DND-41 (cell line): ENCODE measurements at regions not wholly inside any gene's neighbourhood (a gene's known extent, or its start where the extent isn't known, plus 50 kb on each side); places are given as distances from the start of the nearest gene placed in this dataset.

Experiments
- ATAC-seq: fragments of 200-7000 bp; cut with Tn5 transposase; 3 replicates; pipeline ENCODE4 v1.9.1; 2021; ENCODE audit warnings: low read depth; ENCODE audit not compliant: insufficient read depth
- DNase-seq: peaks from one replicate; pipeline ENCODE4 v3.0.0-alpha.2; 2020
- H2AFZ ChIP-seq: 2 replicates; pipeline ENCODE4 v1.6.0; 2012; ENCODE audit warnings: low read depth, low read length
- H3K27ac ChIP-seq: 2 replicates; pipeline ENCODE4 v1.5.1; 2012; ENCODE audit warnings: low read length, inconsistent platforms
- H3K27me3 ChIP-seq: fragments of 200-600 bp; sonication (generic); 2 replicates; pipeline ENCODE4 v1.6.0; 2012; ENCODE audit warnings: low read length, mild to moderate bottlenecking, inconsistent platforms; ENCODE audit not compliant: insufficient read depth, poor library complexity
- H3K36me3 ChIP-seq: 2 replicates; pipeline ENCODE4 v1.5.1; 2012; ENCODE audit warnings: low read length, inconsistent platforms; ENCODE audit not compliant: insufficient read depth
- H3K4me1 ChIP-seq: 2 replicates; pipeline ENCODE4 v1.5.1; 2012; ENCODE audit warnings: mild to moderate bottlenecking, low read length; ENCODE audit not compliant: insufficient read depth
- H3K4me2 ChIP-seq: 2 replicates; pipeline ENCODE4 v1.6.0; 2012; ENCODE audit warnings: mild to moderate bottlenecking, moderate library complexity, low read length, inconsistent platforms; ENCODE audit not compliant: insufficient read depth
- H3K4me3 ChIP-seq, 2 experiments: fragments of 200-600 bp in 1 of 2; shearing (Covaris generic) in 1 of 2; 2 replicates each; pipeline ENCODE4 v1.5.1; 2012 to 2016; ENCODE audit warnings: inconsistent platforms in 2 of 2, low read length in 2 of 2, mild to moderate bottlenecking in 2 of 2, low read depth in 1 of 2, moderate library complexity in 1 of 2
- H3K79me2 ChIP-seq: 2 replicates; pipeline ENCODE4 v1.6.0; 2012; ENCODE audit warnings: low read length, inconsistent platforms; ENCODE audit not compliant: insufficient read depth
- H3K9ac ChIP-seq: 2 replicates; pipeline ENCODE4 v1.6.0; 2012; ENCODE audit warnings: low read depth, mild to moderate bottlenecking, inconsistent platforms, low read length, moderate library complexity
- H3K9me3 ChIP-seq: 2 replicates; pipeline ENCODE4 v1.5.1; 2012; ENCODE audit warnings: low read length, moderate library complexity, mild to moderate bottlenecking, inconsistent platforms; ENCODE audit not compliant: insufficient read depth, severe bottlenecking
- H4K20me1 ChIP-seq: 2 replicates; pipeline ENCODE4 v1.6.0; 2012; ENCODE audit warnings: low read length; ENCODE audit not compliant: insufficient read depth
- EZH2 ChIP-seq: IDR thresholded peaks from 3 replicates; pipeline ENCODE4 v1.6.1; 2012; ENCODE audit warnings: borderline replicate concordance, low read depth, mild to moderate bottlenecking, moderate library complexity, low read length, inconsistent platforms; ENCODE audit not compliant: severe bottlenecking
- TF ChIP-seq, protein P1 (sequence below): IDR thresholded peaks from 2 replicates; pipeline ENCODE4 v1.5.1; 2012; ENCODE audit warnings: borderline replicate concordance, low read length, moderate library complexity, mild to moderate bottlenecking; ENCODE audit not compliant: poor library complexity, severe bottlenecking; ENCODE audit errors: extremely low read depth

DNA sequence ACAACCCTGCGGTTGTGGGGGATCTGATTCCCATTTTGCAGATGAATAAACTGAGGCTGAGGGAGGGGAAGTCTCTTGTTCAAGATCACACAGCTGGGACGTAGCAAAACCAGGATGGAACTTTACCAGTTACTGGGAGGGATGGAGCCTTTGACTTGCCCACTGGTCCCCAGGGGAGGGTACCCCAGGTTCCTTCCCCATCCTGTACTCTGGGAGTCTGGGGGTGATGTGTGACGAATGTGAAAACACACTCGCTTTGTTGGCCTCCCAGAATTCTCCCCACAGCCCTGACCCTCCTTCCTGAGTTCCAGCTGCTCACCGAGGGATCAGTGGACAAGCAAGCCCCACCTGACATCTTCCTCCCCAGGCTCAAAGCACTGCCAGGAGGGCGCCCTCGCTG is 135.1 kb downstream of the NSG2 start:
- Histone ChIP-seq H3K36me3 (no peaks in the 10 kb centered on the region), H3K27me3 (peaks cover 2% of the 10 kb centered on the region), H3K27ac (no peak overlapping the region), H3K9me3 (no peaks in the 10 kb centered on the region), H3K4me2 (no peak overlapping the region), H3K9ac (no peak overlapping the region), H3K4me1 (no peaks in the 10 kb centered on the region), H3K4me3 (no peak overlapping the region), H3K79me2 (no peaks in the 10 kb centered on the region), H2AFZ (no peak overlapping the region), H4K20me1 (no peaks in the 10 kb centered on the region)
- DNase-seq, result no peak
- TF ChIP-seq, protein P1, sequence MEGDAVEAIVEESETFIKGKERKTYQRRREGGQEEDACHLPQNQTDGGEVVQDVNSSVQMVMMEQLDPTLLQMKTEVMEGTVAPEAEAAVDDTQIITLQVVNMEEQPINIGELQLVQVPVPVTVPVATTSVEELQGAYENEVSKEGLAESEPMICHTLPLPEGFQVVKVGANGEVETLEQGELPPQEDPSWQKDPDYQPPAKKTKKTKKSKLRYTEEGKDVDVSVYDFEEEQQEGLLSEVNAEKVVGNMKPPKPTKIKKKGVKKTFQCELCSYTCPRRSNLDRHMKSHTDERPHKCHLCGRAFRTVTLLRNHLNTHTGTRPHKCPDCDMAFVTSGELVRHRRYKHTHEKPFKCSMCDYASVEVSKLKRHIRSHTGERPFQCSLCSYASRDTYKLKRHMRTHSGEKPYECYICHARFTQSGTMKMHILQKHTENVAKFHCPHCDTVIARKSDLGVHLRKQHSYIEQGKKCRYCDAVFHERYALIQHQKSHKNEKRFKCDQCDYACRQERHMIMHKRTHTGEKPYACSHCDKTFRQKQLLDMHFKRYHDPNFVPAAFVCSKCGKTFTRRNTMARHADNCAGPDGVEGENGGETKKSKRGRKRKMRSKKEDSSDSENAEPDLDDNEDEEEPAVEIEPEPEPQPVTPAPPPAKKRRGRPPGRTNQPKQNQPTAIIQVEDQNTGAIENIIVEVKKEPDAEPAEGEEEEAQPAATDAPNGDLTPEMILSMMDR, result no peak
- no peak for TF ChIP-seq EZH2
- ATAC-seq, result no peak

DNA sequence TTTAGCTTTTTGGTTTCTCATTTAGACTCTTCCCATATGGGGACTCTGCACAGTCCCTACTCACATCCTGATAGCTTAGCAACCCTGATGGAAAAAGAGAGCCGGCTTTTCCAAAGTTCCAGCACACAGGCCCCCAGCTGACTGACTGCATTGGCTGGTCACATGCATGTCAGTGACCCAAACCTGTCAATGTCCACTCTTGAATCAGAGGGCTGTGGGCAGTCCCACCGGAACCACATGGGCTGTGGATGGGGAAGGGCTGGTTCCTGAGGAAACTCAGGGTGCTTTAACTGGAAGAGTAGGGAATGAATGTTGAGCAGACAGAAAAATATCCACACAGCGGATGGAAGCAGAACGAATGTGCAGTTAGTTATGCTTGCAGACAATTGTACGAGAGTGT is 136.6 kb downstream of the NSG2 start:
- H3K9ac ChIP-seq, result no peak overlapping the region
- H3K27me3 ChIP-seq, result peaks cover 2% of the 10 kb centered on the region
- no peak for ATAC-seq

DNA sequence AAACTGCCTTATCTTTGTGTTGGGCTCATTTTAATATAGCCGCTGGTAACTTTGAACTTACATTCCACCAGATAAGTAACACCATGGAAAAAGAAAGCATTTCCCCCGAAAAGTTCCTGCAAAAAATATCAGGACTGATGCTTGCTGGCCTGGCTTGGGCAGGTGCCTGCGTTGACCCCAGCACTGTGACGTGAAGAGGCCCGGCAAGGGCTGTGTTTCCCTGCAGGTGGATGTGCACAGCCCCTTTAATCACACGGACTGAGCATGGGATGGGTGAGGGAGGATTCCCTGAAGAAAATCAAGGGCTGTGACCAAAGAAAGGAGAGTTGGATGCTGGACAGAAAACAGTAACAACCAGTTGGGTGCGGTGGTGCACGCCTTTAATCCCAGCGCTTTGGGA is 138.2 kb downstream of the NSG2 start:
- Histone ChIP-seq H4K20me1 (no peaks in the 10 kb centered on the region), H3K79me2 (no peaks in the 10 kb centered on the region), H3K4me1 (no peaks in the 10 kb centered on the region), H3K27ac (no peak overlapping the region), H3K9me3 (no peaks in the 10 kb centered on the region), H3K9ac (no peak overlapping the region), H3K4me2 (no peak overlapping the region), H3K4me3 (no peak overlapping the region), H2AFZ (no peak overlapping the region), H3K36me3 (no peaks in the 10 kb centered on the region), H3K27me3 (peaks cover 5% of the 10 kb centered on the region)
- ATAC-seq (no peak), DNase-seq (no peak)
- TF ChIP-seq, protein P1, result no peak
- TF ChIP-seq EZH2, result no peak

More for the DNA sequence above, 136.6 kb downstream of the NSG2 start:
- TF ChIP-seq, protein P1, result no peak
- no peak for TF ChIP-seq EZH2
- Histone ChIP-seq H3K79me2 (no peaks in the 10 kb centered on the region), H3K36me3 (no peaks in the 10 kb centered on the region), H4K20me1 (no peaks in the 10 kb centered on the region), H2AFZ (no peak overlapping the region), H3K4me1 (no peaks in the 10 kb centered on the region), H3K9me3 (no peaks in the 10 kb centered on the region), H3K4me2 (no peak overlapping the region), H3K4me3 (no peak overlapping the region), H3K27ac (no peak overlapping the region)
- DNase-seq, result no peak

DNA sequence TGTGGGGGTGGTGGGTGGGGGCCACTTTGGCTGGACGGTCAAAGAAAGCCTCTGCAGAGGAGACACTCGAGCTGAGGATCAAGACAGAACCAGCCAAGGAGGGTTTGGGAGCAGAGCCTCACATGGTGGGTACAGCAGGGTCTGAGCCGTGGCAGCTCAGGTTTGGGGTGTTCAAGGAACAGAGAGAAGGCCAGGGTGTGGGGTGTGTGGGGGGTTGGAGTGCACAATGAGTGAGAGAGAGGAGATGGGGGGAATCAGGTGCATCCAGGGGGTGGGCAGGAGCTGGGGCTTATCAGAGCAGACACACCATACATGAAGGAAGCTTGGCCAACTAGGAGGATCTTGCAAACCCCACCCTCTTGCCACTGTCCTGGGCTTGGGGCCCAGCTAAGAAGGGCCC is 140.0 kb downstream of the NSG2 start:
- Histone ChIP-seq H2AFZ (no peak overlapping the region), H4K20me1 (no peaks in the 10 kb centered on the region), H3K36me3 (no peaks in the 10 kb centered on the region), H3K9me3 (no peaks in the 10 kb centered on the region), H3K27ac (no peak overlapping the region), H3K9ac (no peak overlapping the region), H3K27me3 (peaks cover 16% of the 10 kb centered on the region), H3K4me1 (no peaks in the 10 kb centered on the region), H3K4me2 (no peak overlapping the region), H3K79me2 (no peaks in the 10 kb centered on the region), H3K4me3 (no peak overlapping the region)
- TF ChIP-seq, protein P1, result no peak
- TF ChIP-seq EZH2, result no peak
- no peak for DNase-seq
- ATAC-seq, result no peak
